ENCODE measurements at regions not wholly inside any gene's neighbourhood (a gene's known extent, or its start where the extent isn't known, plus 50 kb on each side); places are given as distances from the start of the nearest gene placed in this dataset.

DNA sequence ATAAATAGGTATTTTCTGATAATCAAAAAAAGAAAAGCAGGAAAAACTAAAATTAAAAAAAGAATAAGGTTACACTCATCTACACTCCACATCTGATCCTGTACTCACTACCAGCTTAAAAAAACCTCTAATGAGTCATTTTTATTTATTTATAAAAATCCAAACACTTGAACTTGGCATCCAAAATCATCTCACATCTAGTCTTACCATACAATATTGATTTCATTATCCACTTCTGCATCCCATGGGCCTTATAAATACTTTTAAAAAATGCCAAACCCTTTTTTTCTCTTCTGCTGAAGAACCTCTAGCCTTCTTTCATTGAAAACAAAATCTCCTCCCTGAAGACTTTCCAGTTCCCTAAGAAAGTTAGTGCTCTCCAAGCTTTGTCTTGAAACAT is 109.7 kb downstream of the TMTC3 start:
- DNase-seq (ENCODE audit: low read depth in 3 of 3), result no peak

DNA sequence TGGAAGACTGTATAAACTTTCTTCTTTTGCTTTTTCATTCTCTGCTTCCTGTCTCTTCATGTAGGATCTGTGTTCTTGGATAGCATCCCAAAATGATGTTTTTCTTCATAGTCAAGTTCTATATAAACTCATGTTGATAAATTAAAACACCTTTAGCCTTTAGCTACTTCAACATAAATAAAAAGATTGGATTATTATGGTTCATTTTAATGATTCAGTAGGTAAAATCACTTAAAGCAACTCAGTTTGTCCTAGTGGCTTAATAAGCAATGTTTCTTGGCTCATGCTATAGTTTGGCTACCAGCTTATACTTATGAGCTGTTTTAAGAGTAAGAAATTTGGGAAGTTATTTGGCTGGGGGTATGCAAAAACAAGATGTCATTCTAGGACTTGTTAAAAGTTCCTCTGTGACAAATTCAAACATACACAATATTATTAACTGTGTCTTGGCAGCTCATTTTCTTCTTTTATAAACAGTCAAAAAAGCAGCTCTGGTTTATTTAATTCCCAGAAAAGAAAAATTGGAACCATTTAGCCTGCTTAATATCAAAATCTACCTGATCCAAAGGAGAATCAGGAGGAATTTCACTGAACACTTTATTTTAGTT is 111.4 kb downstream of the TMTC3 start:
- DNase-seq (ENCODE audit: low read depth in 3 of 3), result no peak

DNA sequence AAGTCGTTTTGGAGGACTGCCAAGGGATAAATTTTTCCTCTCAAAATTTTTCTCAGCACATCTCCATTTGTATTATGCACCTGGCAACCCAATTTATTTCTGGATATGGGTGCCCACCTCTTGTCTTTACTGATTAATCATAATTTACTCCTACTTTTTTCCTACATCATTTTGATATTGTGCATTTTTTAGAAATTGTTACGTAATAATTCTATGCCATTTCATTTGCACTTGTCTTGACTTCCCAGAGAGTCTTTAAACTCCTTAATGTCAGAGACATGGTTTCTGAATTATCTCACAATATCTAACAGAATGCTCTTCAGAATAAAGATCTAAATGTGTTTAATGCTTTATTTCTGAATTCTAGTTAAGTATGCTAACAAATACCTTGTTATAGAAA is 113.1 kb downstream of the TMTC3 start:
- no peak for DNase-seq (ENCODE audit: low read depth in 3 of 3)

DNA sequence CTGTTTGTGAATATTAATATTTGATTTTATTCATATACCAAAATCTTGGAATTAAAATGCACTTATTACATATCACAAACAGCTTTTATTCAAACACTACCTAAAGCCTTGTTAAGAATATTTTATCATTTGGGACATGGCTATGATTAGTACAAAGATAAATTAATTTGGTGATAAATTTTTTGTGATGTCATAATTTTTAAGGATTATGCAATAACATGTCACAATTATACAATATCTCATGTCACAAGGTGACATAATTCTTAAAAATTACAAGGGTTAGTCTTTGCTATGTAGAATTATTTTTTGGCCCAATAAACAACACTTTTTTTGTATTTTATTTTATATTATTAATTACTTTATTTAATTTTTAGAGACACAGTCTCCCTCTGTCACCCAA is 113.7 kb downstream of the TMTC3 start:
- no peak for DNase-seq (ENCODE audit: low read depth in 3 of 3)

DNA sequence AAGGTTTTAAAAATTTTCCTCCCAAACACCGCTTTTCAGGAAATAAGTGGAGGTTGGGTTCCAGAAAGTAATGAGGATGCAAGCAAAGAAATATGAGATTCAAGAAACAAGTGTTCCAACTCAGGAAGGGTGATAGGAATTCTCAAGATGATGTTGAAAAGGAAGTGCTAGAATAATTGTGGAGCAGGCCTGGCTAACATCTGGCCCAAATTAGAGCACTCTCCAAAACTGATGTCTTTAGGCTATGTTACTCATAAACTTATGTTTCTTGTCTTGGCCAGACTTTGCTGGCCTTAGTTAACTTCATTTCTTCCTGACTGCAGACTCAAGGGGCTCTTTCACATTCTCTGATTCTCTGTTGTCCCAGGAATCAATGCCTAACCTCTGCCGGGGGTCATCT is 116.3 kb downstream of the TMTC3 start:
- no peak for DNase-seq (ENCODE audit: low read depth in 3 of 3)

GRCh38 chr12:88266806-88267360 is 124.8 kb downstream of the TMTC3 start:
- DNase-seq (ENCODE audit: low read depth in 3 of 3), result no peak

DNA sequence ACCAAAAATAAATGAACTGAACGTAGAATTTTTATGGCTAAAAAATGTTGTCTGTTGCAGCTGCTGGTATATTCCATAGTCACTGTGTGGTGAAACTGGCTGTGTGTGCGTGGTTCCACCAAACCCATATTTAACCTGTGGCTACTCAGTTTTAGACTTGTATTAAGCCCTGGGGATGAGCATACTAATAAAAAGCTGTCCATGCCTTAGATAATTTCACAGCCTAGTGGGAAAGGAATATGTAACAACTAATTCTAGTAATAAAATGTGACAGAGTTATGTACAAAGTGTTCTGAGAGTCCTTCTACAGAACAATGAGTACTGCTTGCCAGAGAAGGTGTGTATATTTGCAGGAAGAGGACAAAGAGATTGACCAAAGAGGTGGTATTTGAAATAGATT is 125.5 kb downstream of the TMTC3 start:
- no peak for DNase-seq (ENCODE audit: low read depth in 3 of 3)

DNA sequence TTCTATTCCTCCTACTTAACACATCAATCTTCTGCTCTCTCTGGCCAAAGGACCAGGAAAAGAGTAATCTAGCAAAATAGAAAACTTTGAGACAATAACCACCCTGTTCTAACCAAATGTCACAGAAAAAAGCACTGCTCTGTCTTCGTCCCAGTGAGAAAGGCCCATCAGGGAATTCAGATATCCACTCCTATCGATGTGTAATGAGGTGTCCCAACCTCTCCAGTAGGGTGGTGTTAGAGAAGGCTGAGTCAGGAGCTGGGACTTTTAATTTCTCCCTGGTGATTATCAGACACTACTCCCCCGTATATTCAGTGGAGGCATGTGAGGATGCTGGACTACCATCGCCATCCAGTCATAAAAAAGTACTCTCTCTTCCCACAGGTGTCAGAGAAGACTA is 130.3 kb downstream of the TMTC3 start:
- no peak for DNase-seq (ENCODE audit: low read depth in 3 of 3)

DNA sequence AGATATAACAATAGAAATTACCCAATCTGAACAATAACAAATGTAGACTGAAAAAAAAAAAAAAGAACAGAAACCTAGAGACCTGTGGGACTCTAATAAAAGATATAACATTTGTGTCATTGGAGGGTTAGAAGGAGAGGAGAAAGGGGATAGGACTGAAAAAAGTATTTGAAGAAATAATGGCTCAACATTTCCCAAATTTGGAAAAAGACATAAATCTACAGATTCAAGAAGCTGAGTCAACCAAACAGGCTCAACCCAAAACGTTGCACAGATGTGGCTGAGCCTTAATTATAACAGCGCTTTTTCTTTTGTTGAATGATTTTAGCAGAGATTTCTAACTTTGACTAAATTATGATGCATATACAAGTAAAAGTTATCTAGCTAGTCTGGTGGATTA is 131.3 kb downstream of the TMTC3 start:
- DNase-seq (ENCODE audit: low read depth in 3 of 3), result no peak

DNA sequence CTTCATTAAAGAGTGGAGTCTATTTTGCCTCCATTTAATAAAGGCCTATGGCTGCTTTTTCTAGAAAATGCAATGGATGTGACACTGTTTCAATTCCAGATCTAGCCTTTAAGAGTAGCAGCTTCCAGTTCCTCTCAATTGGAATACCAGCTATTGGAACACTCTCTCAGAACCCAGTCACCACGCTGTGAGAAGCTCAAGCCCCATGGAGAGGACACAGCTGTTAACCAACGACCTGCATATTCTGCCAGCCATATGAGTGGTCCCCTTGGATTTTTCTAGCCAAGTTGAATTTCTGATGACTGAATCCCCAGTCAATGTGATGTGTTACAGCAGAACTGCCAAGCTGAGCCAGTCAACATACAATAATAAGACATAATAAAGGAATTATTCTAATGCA is 131.8 kb downstream of the TMTC3 start:
- DNase-seq (ENCODE audit: low read depth in 3 of 3), result no peak

GRCh38 chr12:88291498-88292131 is 149.5 kb downstream of the TMTC3 start:
- no peak for DNase-seq (ENCODE audit: low read depth in 3 of 3)

DNA sequence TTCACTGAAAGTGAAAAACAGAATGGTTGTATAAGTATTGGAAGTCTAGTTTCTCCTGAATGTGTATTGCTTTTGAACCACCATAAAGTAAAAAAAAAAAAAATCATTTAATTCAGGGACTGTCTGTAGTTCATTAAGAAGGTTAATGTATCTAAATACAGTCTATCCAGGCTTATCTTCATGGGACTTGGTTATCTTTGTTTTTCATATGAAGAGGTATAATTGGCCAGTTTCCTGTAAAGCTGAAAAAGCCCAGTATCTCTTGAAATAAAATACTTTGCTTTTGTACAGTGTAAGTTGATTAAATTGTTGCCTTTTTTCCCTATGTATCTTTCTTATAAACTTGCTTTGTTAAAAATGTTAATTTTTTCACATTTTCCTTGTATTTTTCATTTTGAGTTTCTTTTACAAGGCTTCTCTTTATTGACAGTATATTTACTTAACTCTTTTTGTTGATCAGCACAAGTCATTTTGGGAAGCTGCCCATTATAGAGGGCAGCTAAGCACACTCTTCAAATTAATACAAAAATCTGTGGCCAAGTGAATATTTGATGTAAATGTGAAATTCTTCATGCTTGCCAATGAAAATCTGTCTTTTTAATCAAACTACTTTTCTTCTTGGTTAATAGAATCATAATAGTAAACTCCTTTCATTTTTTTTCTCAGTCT is 156.0 kb downstream of the TMTC3 start:
- DNase-seq (ENCODE audit: low read depth in 3 of 3), result no peak

DNA sequence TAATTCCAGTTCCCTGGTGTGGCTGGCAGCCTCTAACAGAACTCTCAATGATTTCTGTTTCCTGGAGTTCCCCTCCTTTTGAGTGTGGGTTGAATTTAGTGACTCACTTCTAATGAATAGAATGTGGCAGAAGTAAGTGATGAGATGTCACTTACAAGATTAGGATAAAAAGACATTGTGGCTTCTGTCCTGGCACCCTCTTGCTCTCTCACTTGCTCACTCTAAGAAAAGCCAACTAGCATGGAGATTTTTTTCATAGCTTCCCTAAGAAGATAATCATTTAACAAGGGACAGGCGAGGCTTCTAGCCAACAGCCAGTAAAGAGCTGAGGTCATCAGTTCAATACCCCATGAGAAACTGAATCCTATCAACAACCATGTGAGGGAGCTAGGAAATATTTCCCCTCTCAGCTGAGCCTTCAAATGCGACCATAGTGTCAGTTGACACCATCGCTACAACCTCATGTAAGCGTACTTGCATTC is 156.7 kb downstream of the TMTC3 start:
- peak in 1 of 3 donors; percentile 2 for DNase-seq (ENCODE audit: low read depth in 3 of 3)

GRCh38 chr12:88299567-88300101 is 157.5 kb downstream of the TMTC3 start:
- DNase-seq (ENCODE audit: low read depth in 3 of 3), result peak; percentile 25 to 49 (median 33)

DNA sequence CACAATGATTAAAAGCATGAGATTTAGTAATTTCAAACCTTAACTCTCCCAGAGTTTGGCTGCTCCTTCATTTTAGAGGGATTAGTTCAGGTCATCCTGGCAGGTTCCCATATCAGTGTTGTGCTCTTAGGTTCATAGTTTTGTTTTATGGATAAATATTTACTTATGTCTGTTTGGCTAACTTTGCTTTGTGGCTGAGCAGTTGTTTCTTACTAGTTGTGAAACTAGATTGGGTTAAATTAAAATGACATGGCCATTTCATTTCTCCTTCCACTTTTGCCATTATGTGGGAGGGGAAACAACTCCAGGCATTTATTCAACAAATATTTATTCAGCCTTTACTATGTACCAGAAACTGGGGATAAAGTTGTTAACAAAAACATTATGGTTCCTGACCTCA is 158.8 kb downstream of the TMTC3 start:
- no peak for DNase-seq (ENCODE audit: low read depth in 3 of 3)

- DNase-seq (ENCODE audit: low read depth in 3 of 3), result no peak
These were observed 161.2 kb downstream of the TMTC3 start for GRCh38 chr12:88303335-88303734.

- no peak for DNase-seq (ENCODE audit: low read depth in 3 of 3)
These were observed 163.3 kb downstream of the TMTC3 start for GRCh38 chr12:88305254-88305890.

- no peak for DNase-seq (ENCODE audit: low read depth in 3 of 3)
These were observed 164.5 kb downstream of the TMTC3 start for GRCh38 chr12:88306471-88307069.

DNA sequence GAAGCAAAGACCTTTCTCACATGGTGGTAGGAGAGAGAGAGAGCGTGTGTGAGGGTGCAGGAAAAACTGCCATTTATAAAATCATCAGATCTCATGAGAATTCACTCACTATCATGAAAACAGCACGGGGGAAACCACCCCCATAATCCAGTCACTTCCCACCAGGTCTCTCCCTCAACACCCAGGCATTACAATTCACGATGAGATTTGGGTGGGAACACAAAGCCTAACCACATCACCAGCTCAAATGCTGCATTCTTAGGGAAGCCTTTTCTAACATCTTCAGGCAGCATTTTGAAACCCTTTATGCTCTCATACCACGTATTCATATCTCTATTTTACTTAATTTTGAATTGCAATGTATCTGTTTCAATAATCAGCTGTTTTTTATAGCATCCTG is 165.9 kb downstream of the TMTC3 start:
- no peak for DNase-seq (ENCODE audit: low read depth in 3 of 3)

GRCh38 chr12:88308825-88309224 is 166.7 kb downstream of the TMTC3 start:
- DNase-seq (ENCODE audit: low read depth in 3 of 3), result no peak

DNA sequence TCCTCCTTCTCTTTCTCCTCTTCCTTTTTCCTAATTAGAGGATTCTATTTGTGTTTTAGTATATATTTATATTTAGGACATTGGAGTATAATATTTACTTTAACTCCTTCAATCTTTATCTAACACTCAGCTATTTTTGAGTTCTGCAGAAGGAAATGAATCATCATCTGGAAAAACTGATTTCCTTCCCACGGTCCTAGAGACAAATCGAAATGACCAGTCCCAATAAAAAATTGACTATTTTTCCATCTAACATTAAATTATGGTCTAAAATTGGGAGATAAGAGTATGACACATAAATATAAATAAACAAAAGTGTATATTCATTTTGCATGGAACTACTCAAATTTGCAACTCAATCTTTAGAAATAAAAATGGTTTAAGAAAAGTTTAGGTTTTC is 167.4 kb downstream of the TMTC3 start:
- DNase-seq (ENCODE audit: low read depth in 3 of 3), result no peak

- no peak for DNase-seq (ENCODE audit: low read depth in 3 of 3)
These were observed 168.0 kb downstream of the TMTC3 start for GRCh38 chr12:88310069-88310468.

Measured in stimulated activated CD4-positive, alpha-beta T cell treated with anti-CD3 and anti-CD28 coated beads, TNF-alpha, amount 100 ng/mL, for 48 hours (primary cell).